GM21526 (cell line): ENCODE measurements at regions not wholly inside any gene's neighbourhood (a gene's known extent, or its start where the extent isn't known, plus 50 kb on each side); places are given as distances from the start of the nearest gene placed in this dataset.
"Not testable (repeated sequence)": the region's sequence is repeated elsewhere in the genome, so short reads cannot be mapped to it uniquely, and the experiment has no call there.

Experiments
- ATAC-seq: cut with Tn5 transposase; IDR thresholded peaks from one replicate; pipeline ENCODE4 v1.9.1; 2021; ENCODE audit warnings: moderate library complexity; ENCODE audit not compliant: unreplicated experiment, low FRiP score

- ATAC-seq = no peak
Measured at GRCh38 chr6:74549746-74550145, 656.1 kb downstream of the COL12A1 start.

- ATAC-seq = no peak
Measured at GRCh38 chr6:74534465-74535211, 671.2 kb downstream of the COL12A1 start.

GRCh38 chr6:74519163-74519562 is 686.7 kb downstream of the COL12A1 start:
- ATAC-seq = no peak

- ATAC-seq = no peak
Measured at GRCh38 chr6:74518035-74518434, 687.8 kb downstream of the COL12A1 start.

GRCh38 chr6:74510878-74511277 is 695.0 kb downstream of the COL12A1 start:
- no peak for ATAC-seq

- no peak for ATAC-seq
Measured at GRCh38 chr6:74507649-74508048, 698.2 kb downstream of the COL12A1 start.

- no peak for ATAC-seq
Measured at GRCh38 chr6:74505391-74505790, 700.5 kb downstream of the COL12A1 start.

GRCh38 chr6:74504941-74505340 is 700.9 kb downstream of the COL12A1 start:
- no peak for ATAC-seq

- no peak for ATAC-seq
Measured at GRCh38 chr6:74492587-74492986, 713.3 kb downstream of the COL12A1 start.

GRCh38 chr6:74491844-74492374 is 713.9 kb downstream of the COL12A1 start:
- no peak for ATAC-seq

- not testable (repeated sequence) for ATAC-seq
Measured at GRCh38 chr6:74488726-74489125, 717.1 kb downstream of the COL12A1 start.

GRCh38 chr6:74482180-74482579 is 723.7 kb downstream of the COL12A1 start:
- no peak for ATAC-seq

GRCh38 chr6:74480561-74480960 is 725.3 kb downstream of the COL12A1 start:
- no peak for ATAC-seq

- ATAC-seq = no peak
Measured at GRCh38 chr6:74479960-74480359, 725.9 kb downstream of the COL12A1 start.

GRCh38 chr6:74479420-74479819 is 726.4 kb downstream of the COL12A1 start:
- no peak for ATAC-seq

GRCh38 chr6:74474046-74474445 is 731.8 kb downstream of the COL12A1 start:
- not testable (repeated sequence) for ATAC-seq

GRCh38 chr6:74468552-74468951 is 737.3 kb downstream of the COL12A1 start:
- ATAC-seq = not testable (repeated sequence)

GRCh38 chr6:74467533-74468215 is 738.2 kb downstream of the COL12A1 start:
- no peak for ATAC-seq

- no peak for ATAC-seq
Measured at GRCh38 chr6:74466572-74466971, 739.3 kb downstream of the COL12A1 start.

- no peak for ATAC-seq
Measured at GRCh38 chr6:74459260-74459659, 746.6 kb downstream of the COL12A1 start.

- ATAC-seq = no peak
Measured at GRCh38 chr6:74458536-74458935, 747.3 kb downstream of the COL12A1 start.

- no peak for ATAC-seq
Measured at GRCh38 chr6:74455786-74456185, 750.1 kb downstream of the COL12A1 start.
